ENCODE measurements at regions not wholly inside any gene's neighbourhood (a gene's known extent, or its start where the extent isn't known, plus 50 kb on each side); places are given as distances from the start of the nearest gene placed in this dataset.

- no peak for TF ChIP-seq POLR2AphosphoS5 (IDR thresholded peaks at IDR 0.05; ENCODE audit: low read depth)
- TF ChIP-seq, protein P1, sequence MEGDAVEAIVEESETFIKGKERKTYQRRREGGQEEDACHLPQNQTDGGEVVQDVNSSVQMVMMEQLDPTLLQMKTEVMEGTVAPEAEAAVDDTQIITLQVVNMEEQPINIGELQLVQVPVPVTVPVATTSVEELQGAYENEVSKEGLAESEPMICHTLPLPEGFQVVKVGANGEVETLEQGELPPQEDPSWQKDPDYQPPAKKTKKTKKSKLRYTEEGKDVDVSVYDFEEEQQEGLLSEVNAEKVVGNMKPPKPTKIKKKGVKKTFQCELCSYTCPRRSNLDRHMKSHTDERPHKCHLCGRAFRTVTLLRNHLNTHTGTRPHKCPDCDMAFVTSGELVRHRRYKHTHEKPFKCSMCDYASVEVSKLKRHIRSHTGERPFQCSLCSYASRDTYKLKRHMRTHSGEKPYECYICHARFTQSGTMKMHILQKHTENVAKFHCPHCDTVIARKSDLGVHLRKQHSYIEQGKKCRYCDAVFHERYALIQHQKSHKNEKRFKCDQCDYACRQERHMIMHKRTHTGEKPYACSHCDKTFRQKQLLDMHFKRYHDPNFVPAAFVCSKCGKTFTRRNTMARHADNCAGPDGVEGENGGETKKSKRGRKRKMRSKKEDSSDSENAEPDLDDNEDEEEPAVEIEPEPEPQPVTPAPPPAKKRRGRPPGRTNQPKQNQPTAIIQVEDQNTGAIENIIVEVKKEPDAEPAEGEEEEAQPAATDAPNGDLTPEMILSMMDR (conservative IDR thresholded peaks at IDR 0.05; ENCODE audit: low read depth in 2 of 2), result no peak
- TF ChIP-seq NANOG (IDR thresholded peaks at IDR 0.05; ENCODE audit: borderline replicate concordance), result no peak
Observed at GRCh38 chr11:15671216-15671615, 556.5 kb downstream of the INSC start.
